GM10266 (cell line): ENCODE measurements at regions not wholly inside any gene's neighbourhood (a gene's known extent, or its start where the extent isn't known, plus 50 kb on each side); places are given as distances from the start of the nearest gene placed in this dataset.

ENCODE experiments used
- DNase-seq: peaks from one replicate; pipeline ENCODE4 v3.0.0; 2012; ENCODE audit errors: extremely low spot score
- TF ChIP-seq, protein P1 (sequence below): IDR thresholded peaks from 2 replicates; pipeline ENCODE4 v1.5.1; 2012; ENCODE audit warnings: mild to moderate bottlenecking, low read depth; ENCODE audit not compliant: control insufficient read depth, insufficient read depth; ENCODE audit errors: missing control alignments

DNA sequence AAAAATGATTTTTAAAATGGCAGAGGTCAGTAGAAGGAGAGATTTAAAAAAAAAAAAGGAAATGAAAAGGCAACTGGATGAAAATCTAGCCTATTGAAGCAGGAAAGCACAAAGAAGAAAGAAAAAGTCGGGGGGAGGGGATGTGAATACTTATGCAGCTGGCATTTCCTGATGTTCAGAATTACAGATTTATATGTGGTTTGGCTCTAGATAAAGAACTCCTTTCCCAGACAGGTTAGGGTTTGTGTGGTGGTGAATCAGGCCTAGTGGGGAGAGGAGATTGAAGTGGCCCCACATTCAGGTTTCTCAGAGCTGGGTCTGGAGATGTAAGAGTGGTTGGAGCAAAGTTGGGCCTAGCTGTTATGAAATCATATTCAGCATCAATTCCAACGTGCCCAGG is 394.4 kb downstream of the FIGN start:
- TF ChIP-seq, protein P1, sequence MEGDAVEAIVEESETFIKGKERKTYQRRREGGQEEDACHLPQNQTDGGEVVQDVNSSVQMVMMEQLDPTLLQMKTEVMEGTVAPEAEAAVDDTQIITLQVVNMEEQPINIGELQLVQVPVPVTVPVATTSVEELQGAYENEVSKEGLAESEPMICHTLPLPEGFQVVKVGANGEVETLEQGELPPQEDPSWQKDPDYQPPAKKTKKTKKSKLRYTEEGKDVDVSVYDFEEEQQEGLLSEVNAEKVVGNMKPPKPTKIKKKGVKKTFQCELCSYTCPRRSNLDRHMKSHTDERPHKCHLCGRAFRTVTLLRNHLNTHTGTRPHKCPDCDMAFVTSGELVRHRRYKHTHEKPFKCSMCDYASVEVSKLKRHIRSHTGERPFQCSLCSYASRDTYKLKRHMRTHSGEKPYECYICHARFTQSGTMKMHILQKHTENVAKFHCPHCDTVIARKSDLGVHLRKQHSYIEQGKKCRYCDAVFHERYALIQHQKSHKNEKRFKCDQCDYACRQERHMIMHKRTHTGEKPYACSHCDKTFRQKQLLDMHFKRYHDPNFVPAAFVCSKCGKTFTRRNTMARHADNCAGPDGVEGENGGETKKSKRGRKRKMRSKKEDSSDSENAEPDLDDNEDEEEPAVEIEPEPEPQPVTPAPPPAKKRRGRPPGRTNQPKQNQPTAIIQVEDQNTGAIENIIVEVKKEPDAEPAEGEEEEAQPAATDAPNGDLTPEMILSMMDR: no peak
- DNase-seq: no peak

DNA sequence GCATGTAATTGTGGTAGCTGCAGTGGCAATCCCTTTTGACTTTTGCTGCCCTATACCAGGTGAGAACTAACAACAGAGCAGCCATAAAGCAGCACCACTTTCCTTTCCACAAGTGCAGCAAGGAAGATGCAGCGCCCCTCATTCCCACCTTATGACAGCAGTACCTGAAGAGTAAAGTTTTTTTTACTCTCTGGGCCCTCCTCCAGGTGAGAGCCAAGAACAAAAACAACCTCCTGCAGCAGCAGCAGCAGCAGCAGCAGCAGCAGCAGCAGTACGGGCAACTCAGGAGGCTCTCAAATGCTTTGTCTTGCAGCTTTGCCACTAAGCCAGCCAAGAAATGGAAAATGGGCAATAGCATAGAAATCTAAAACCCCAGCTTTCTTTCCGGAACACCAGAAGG is 397.5 kb downstream of the FIGN start:
- DNase-seq: no peak
- TF ChIP-seq, protein P1: no peak

DNA sequence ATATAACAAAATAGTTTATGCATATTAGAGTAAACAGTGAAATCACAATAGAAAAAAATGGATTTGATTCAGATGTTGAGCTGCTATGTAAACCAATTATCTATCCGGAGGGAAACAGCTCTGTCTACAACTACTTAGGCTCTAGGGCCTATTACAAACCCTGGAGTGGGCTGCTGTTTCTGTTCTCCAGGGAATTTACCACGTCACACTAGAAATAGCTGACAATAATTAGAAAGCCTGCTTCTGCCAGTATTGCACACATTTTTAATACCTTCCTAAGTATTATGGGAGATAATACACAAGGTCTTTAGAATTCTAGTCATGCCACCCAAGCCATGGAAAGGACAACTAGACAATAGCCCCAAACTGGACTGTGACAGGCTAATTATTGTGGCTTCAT is 411.1 kb downstream of the FIGN start:
- DNase-seq: no peak
- TF ChIP-seq, protein P1: no peak

GRCh38 chr2:163319006-163319405 is 416.8 kb downstream of the FIGN start:
- no peak for DNase-seq
- TF ChIP-seq, protein P1: no peak

DNA sequence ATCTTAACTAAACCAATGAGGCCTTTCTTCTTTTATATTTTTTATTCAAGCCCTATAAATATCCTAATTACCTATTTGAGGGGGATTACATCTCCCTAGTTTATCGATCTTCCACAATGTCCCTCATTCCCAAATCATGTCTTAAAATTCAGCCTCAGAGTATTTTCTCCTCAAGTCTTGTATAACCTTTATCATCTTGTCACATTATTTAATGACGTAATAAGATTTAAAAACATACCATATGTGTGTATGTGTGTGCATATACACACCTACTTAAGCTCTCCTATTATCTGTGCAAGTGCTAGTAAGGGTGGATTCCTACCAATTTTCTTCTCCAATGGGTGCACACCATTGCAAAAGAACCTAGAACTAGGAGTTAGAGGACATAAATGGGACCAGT is 421.1 kb downstream of the FIGN start:
- TF ChIP-seq, protein P1: no peak
- no peak for DNase-seq

DNA sequence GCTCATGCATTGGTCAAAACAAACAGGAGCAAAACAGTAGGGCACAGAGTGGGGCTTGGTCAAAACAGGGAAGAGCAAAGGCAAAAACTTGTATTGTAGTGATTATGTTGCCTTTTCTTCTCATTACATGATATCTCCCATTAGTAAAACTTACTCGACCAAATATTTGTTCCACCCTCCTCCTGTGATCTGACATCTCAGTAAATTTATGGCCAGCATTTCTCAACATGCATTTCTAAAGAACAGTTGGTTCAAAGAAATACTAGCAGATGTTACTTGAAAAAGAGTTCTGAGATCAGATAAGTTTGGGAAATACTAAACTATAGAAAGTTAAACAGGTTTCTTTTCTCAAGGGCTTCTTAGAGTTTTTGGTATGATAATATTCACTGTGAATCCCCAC is 423.1 kb downstream of the FIGN start:
- no peak for DNase-seq

DNA sequence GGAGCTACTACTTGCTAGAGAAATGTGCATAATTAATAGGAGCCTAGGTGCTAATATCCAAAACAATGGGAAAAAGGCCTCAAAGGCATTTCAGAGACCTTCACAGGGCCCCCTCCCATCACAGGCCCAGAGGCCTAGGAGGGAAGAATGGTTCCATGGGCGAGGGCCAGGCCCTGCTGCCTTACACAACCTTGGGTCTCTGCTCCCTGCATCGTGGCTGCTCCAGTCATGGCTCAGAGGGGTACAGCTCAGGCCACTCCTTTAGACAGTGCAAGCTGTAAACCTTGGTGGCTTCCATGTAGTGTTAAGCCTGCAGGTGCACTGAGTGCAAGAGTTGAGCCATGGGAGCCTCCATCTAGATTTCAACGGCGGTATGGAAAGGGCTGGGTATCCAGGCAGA is 429.2 kb downstream of the FIGN start:
- TF ChIP-seq, protein P1: no peak
- DNase-seq: no peak

More for the DNA sequence above, 423.1 kb downstream of the FIGN start:
- TF ChIP-seq, protein P1: no peak
